ENCODE measurements at regions not wholly inside any gene's neighbourhood (a gene's known extent, or its start where the extent isn't known, plus 50 kb on each side); places are given as distances from the start of the nearest gene placed in this dataset.
"Not testable (repeated sequence)": the region's sequence is repeated elsewhere in the genome, so short reads cannot be mapped to it uniquely, and the experiment has no call there.

DNA sequence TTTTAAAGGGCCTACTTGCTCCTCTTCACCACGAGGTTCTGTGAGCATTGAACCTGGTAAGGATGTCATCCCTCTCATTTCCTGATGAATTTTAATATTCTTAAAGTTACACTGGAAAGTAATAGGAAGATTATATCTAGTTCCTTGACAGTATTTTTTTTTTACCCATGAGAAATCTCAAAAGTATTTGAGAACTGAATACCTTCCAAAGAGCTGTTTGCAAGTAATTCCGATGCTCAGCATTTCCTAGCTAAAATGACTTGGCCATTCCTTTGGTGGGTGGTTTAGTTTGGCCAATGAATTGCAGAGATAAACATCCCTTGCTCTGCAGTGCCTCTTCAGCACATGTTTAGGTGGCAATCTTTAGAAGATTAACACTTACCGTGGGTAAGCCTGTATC is 110.2 kb upstream of the WDR1 start:
- H3K4me3 ChIP-seq (ENCODE audit: low read length in 3 of 3), result no peak overlapping the region
- no peak overlapping the region for H3K9ac ChIP-seq (ENCODE audit: low read length in 3 of 3)
- H3K9me3 ChIP-seq (ENCODE audit: control insufficient read depth in 2 of 3, insufficient read depth in 1 of 3, low read length in 3 of 3), result no peaks in the 10 kb centered on the region
- FAIRE-seq (no peak), DNase-seq (no peak)
- TF ChIP-seq, protein P1, sequence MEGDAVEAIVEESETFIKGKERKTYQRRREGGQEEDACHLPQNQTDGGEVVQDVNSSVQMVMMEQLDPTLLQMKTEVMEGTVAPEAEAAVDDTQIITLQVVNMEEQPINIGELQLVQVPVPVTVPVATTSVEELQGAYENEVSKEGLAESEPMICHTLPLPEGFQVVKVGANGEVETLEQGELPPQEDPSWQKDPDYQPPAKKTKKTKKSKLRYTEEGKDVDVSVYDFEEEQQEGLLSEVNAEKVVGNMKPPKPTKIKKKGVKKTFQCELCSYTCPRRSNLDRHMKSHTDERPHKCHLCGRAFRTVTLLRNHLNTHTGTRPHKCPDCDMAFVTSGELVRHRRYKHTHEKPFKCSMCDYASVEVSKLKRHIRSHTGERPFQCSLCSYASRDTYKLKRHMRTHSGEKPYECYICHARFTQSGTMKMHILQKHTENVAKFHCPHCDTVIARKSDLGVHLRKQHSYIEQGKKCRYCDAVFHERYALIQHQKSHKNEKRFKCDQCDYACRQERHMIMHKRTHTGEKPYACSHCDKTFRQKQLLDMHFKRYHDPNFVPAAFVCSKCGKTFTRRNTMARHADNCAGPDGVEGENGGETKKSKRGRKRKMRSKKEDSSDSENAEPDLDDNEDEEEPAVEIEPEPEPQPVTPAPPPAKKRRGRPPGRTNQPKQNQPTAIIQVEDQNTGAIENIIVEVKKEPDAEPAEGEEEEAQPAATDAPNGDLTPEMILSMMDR (IDR thresholded peaks at IDR 0.05; ENCODE audit: borderline replicate concordance, extremely low read depth, insufficient read depth), result no peak
- no peaks in the 10 kb centered on the region for H3K27me3 ChIP-seq (ENCODE audit: control insufficient read depth, insufficient read depth, low read length)
- intact Hi-C loops (cut with DNase I), result no loop called here
- no peaks in the 10 kb centered on the region for H3K4me1 ChIP-seq (ENCODE audit: control insufficient read depth in 2 of 3, insufficient read depth in 2 of 3, low read depth in 1 of 3, low read length in 3 of 3)
- no peaks in the 10 kb centered on the region for H3K36me3 ChIP-seq (ENCODE audit: control insufficient read depth in 2 of 3, insufficient read depth in 3 of 3, low read length in 3 of 3)
- H3K27ac ChIP-seq (ENCODE audit: low read depth in 2 of 2, low read length in 2 of 2), result no peak overlapping the region

DNA sequence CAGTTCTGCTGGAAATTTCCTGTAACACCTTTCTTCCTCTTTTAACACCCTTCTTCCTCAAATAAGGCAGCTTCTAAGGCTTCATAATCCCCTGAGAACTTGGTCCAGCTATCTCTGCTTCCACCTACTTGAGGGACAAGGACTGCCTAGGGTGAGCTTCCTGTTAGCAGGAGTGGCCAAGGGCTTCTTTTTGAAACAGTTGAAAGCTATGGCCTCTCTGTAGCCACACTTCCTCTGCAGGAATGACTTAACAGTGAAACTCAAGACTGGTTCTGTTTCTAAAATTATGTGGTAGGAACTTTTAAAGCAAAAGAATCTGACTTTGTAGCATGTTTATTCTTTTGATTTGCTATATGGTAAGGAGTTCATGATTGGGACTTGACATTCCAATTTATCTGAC is 108.5 kb upstream of the WDR1 start:
- Histone ChIP-seq H3K4me1 (ENCODE audit: control insufficient read depth in 2 of 3, insufficient read depth in 2 of 3, low read depth in 1 of 3, low read length in 3 of 3) (no peaks in the 10 kb centered on the region), H3K36me3 (ENCODE audit: control insufficient read depth in 2 of 3, insufficient read depth in 3 of 3, low read length in 3 of 3) (no peaks in the 10 kb centered on the region), H3K27ac (ENCODE audit: low read depth in 2 of 2, low read length in 2 of 2) (no peak overlapping the region), H3K9ac (ENCODE audit: low read length in 3 of 3) (no peak overlapping the region), H3K27me3 (ENCODE audit: control insufficient read depth, insufficient read depth, low read length) (no peaks in the 10 kb centered on the region), H3K9me3 (ENCODE audit: control insufficient read depth in 2 of 3, insufficient read depth in 1 of 3, low read length in 3 of 3) (no peaks in the 10 kb centered on the region), H3K4me3 (ENCODE audit: low read length in 3 of 3) (no peak overlapping the region)
- DNase-seq (no peak), FAIRE-seq (no peak)
- TF ChIP-seq, protein P1 (IDR thresholded peaks at IDR 0.05; ENCODE audit: borderline replicate concordance, extremely low read depth, insufficient read depth), result no peak
- intact Hi-C loops (cut with DNase I), result no loop called here

DNA sequence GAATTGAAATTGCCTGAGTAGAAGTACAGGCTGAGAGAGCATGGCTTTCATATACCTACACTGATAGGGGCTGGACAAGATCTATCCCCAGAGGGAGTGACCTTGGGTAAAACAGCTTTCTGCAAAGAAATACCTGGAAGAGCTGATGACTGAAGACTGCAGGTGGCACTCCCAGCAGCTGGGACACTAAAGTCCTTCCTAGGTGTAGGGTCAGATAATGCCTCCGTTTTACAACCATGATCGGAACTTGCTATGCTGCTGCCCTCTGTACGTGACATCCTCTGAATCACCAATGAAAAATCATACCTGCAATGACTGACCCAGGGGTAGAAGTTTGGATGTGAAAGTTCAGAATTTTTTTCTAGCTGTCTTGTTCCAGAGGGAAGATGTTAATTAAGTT is 107.2 kb upstream of the WDR1 start:
- Histone ChIP-seq H3K9ac (ENCODE audit: low read length in 3 of 3) (no peak overlapping the region), H3K4me3 (ENCODE audit: low read length in 3 of 3) (no peak overlapping the region), H3K9me3 (ENCODE audit: control insufficient read depth in 2 of 3, insufficient read depth in 1 of 3, low read length in 3 of 3) (no peaks in the 10 kb centered on the region), H3K4me1 (ENCODE audit: control insufficient read depth in 2 of 3, insufficient read depth in 2 of 3, low read depth in 1 of 3, low read length in 3 of 3) (no peaks in the 10 kb centered on the region), H3K27ac (ENCODE audit: low read depth in 2 of 2, low read length in 2 of 2) (no peak overlapping the region), H3K27me3 (ENCODE audit: control insufficient read depth, insufficient read depth, low read length) (no peaks in the 10 kb centered on the region), H3K36me3 (ENCODE audit: control insufficient read depth in 2 of 3, insufficient read depth in 3 of 3, low read length in 3 of 3) (no peaks in the 10 kb centered on the region)
- intact Hi-C loops (cut with DNase I), result no loop called here
- TF ChIP-seq, protein P1 (IDR thresholded peaks at IDR 0.05; ENCODE audit: borderline replicate concordance, extremely low read depth, insufficient read depth), result no peak
- FAIRE-seq (no peak), DNase-seq (no peak)

DNA sequence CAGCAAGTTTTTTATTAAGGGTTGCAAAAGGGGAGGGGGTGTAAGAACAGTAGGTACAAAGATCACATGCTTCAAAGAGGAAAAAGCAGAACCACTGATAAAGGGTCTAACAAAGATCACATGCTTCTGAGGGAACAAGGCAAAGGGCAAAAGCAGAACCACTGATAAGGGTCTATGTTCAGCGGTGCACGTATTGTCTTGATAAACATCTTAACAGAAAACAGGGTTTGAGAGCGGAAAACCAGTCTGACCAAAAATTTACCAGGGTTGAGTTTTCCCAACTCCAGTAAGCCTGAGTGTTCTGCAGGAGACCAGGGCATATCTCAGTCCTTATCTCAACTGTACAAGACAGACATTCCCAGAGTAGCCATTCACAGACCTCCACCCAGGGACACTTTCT is 96.9 kb upstream of the WDR1 start:
- intact Hi-C loops (cut with DNase I); H3K9ac ChIP-seq (ENCODE audit: low read length in 3 of 3); H3K27me3 ChIP-seq (ENCODE audit: control insufficient read depth, insufficient read depth, low read length); H3K9me3 ChIP-seq (ENCODE audit: control insufficient read depth in 2 of 3, insufficient read depth in 1 of 3, low read length in 3 of 3); H3K4me1 ChIP-seq (ENCODE audit: control insufficient read depth in 2 of 3, insufficient read depth in 2 of 3, low read depth in 1 of 3, low read length in 3 of 3); H3K36me3 ChIP-seq (ENCODE audit: control insufficient read depth in 2 of 3, insufficient read depth in 3 of 3, low read length in 3 of 3); DNase-seq; H3K4me3 ChIP-seq (ENCODE audit: low read length in 3 of 3); FAIRE-seq; H3K27ac ChIP-seq (ENCODE audit: low read depth in 2 of 2, low read length in 2 of 2): not testable (repeated sequence)
